ENCODE measurements at regions not wholly inside any gene's neighbourhood (a gene's known extent, or its start where the extent isn't known, plus 50 kb on each side); places are given as distances from the start of the nearest gene placed in this dataset.

DNA sequence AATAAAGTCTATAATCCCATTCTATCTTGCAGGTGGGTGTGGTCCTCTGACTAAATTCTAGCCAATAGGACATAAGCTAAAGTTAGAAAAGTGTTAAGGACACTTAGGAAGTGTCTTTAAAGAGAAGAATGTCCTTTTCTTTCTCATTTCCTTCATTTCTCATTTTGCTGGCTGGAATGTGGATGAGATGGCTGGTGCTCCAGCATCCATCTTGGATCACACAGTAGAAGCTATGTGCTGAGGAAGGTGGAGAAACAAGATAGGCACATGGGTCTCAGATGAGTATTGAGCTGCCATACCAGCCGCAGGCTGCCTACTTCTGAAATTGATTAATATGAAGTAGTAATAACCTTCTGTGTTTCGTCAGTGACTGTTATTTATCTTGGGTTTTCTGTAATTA is 289.0 kb downstream of the LRFN2 start:
- Histone ChIP-seq H3K27me3 (ENCODE audit: control insufficient read depth, extremely low read depth, insufficient read depth, low read length) (no peaks in the 10 kb centered on the region), H3K9ac (ENCODE audit: control insufficient read depth, extremely low read depth, insufficient read depth, low read length) (no peak overlapping the region), H3K36me3 (ENCODE audit: control insufficient read depth in 2 of 2, extremely low read depth in 1 of 2, insufficient read depth in 2 of 2, low read length in 2 of 2) (no peaks in the 10 kb centered on the region), H3K9me3 (ENCODE audit: control insufficient read depth, low read depth, low read length) (no peaks in the 10 kb centered on the region), H3K4me3 (ENCODE audit: control insufficient read depth in 2 of 3, extremely low read depth in 1 of 3, insufficient read depth in 2 of 3, low read depth in 1 of 3, low read length in 3 of 3) (no peak overlapping the region), H3K79me2 (ENCODE audit: control insufficient read depth, insufficient read depth, low read length) (no peaks in the 10 kb centered on the region), H3K27ac (ENCODE audit: control insufficient read depth, insufficient read depth, low read length) (no peak overlapping the region), H2AFZ (ENCODE audit: control insufficient read depth, low read length) (no peak overlapping the region), H3K4me2 (ENCODE audit: control insufficient read depth, extremely low read depth, insufficient read depth, low read depth, low read length) (no peak overlapping the region), H3K4me1 (ENCODE audit: control insufficient read depth, extremely low read depth, insufficient read depth, low read length) (no peaks in the 10 kb centered on the region), H3K9me1 (ENCODE audit: control insufficient read depth, extremely low read depth, insufficient read depth, low read length) (no peaks in the 10 kb centered on the region), H4K20me1 (ENCODE audit: control insufficient read depth, extremely low read depth, insufficient read depth, low read length) (no peaks in the 10 kb centered on the region)
- TF ChIP-seq, protein P1, sequence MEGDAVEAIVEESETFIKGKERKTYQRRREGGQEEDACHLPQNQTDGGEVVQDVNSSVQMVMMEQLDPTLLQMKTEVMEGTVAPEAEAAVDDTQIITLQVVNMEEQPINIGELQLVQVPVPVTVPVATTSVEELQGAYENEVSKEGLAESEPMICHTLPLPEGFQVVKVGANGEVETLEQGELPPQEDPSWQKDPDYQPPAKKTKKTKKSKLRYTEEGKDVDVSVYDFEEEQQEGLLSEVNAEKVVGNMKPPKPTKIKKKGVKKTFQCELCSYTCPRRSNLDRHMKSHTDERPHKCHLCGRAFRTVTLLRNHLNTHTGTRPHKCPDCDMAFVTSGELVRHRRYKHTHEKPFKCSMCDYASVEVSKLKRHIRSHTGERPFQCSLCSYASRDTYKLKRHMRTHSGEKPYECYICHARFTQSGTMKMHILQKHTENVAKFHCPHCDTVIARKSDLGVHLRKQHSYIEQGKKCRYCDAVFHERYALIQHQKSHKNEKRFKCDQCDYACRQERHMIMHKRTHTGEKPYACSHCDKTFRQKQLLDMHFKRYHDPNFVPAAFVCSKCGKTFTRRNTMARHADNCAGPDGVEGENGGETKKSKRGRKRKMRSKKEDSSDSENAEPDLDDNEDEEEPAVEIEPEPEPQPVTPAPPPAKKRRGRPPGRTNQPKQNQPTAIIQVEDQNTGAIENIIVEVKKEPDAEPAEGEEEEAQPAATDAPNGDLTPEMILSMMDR (optimal IDR thresholded peaks at IDR 0.05 in 1 of 3, IDR thresholded peaks at IDR 0.05 in 1 of 3, conservative IDR thresholded peaks at IDR 0.05 in 1 of 3; ENCODE audit: extremely low read depth in 1 of 3, insufficient read depth in 2 of 3, low read length in 3 of 3), result no peak
- no peak for TF ChIP-seq EZH2 (IDR thresholded peaks at IDR 0.05; ENCODE audit: low read length)
- no peak for DNase-seq (ENCODE audit: low read depth, low spot score)
- dilution Hi-C loops (cut with MboI; ENCODE audit: extremely low pct_ligation_motif_present, low sequenced_read_pairs), result no loop called here
- FAIRE-seq, result no peak

DNA sequence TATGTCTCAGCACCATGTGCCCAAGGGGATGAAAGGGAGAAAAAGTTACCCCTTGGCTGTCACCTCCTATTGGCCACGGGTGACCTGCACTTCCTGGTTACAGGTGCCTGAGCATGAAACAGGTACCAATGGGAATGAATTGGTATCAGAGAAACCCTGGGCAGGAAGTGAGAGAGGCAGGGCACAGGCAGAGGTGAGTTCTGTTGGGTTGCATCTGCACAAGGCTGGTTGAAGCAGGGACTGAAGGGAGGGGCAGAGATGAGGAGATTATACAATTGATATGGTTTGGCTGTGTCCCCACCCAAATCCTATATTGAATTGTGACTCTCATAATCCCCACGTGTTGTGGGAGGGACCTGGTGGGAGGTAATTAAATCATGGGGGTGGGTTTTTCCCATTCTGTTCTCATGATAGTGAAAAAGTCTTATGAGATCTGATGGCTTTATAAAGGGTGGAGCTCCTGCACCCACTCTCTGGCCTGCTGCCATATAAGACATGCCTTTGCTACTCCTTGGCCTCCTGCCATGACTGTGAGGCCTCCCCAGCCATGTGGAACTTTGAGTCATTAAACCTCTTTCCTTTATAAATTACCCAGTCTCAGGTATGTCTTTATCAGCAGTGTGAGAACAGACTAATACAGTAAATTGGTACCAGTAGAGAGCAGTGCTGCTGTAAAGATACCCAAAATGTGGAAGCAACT is 291.8 kb downstream of the LRFN2 start:
- no peak for TF ChIP-seq EZH2 (IDR thresholded peaks at IDR 0.05; ENCODE audit: low read length)
- TF ChIP-seq, protein P1 (optimal IDR thresholded peaks at IDR 0.05 in 1 of 3, IDR thresholded peaks at IDR 0.05 in 1 of 3, conservative IDR thresholded peaks at IDR 0.05 in 1 of 3; ENCODE audit: extremely low read depth in 1 of 3, insufficient read depth in 2 of 3, low read length in 3 of 3), result no peak
- no peaks in the 10 kb centered on the region for H3K9me1 ChIP-seq (ENCODE audit: control insufficient read depth, extremely low read depth, insufficient read depth, low read length)
- no peak overlapping the region for H3K9ac ChIP-seq (ENCODE audit: control insufficient read depth, extremely low read depth, insufficient read depth, low read length)
- H3K27me3 ChIP-seq (ENCODE audit: control insufficient read depth, extremely low read depth, insufficient read depth, low read length), result no peaks in the 10 kb centered on the region
- no peak overlapping the region for H3K4me2 ChIP-seq (ENCODE audit: control insufficient read depth, extremely low read depth, insufficient read depth, low read depth, low read length)
- H2AFZ ChIP-seq (ENCODE audit: control insufficient read depth, low read length), result no peak overlapping the region
- H4K20me1 ChIP-seq (ENCODE audit: control insufficient read depth, extremely low read depth, insufficient read depth, low read length), result no peaks in the 10 kb centered on the region
- H3K4me3 ChIP-seq (ENCODE audit: control insufficient read depth in 2 of 3, extremely low read depth in 1 of 3, insufficient read depth in 2 of 3, low read depth in 1 of 3, low read length in 3 of 3), result no peak overlapping the region
- no peak overlapping the region for H3K27ac ChIP-seq (ENCODE audit: control insufficient read depth, insufficient read depth, low read length)
- H3K4me1 ChIP-seq (ENCODE audit: control insufficient read depth, extremely low read depth, insufficient read depth, low read length), result no peaks in the 10 kb centered on the region
- DNase-seq (ENCODE audit: low read depth, low spot score) (no peak), FAIRE-seq (no peak)
- no peaks in the 10 kb centered on the region for H3K36me3 ChIP-seq (ENCODE audit: control insufficient read depth in 2 of 2, extremely low read depth in 1 of 2, insufficient read depth in 2 of 2, low read length in 2 of 2)
- no peaks in the 10 kb centered on the region for H3K9me3 ChIP-seq (ENCODE audit: control insufficient read depth, low read depth, low read length)
- H3K79me2 ChIP-seq (ENCODE audit: control insufficient read depth, insufficient read depth, low read length), result no peaks in the 10 kb centered on the region
- dilution Hi-C loops (cut with MboI; ENCODE audit: extremely low pct_ligation_motif_present, low sequenced_read_pairs), result no loop called here

Measured in keratinocyte (primary cell).